ENCODE measurements at regions not wholly inside any gene's neighbourhood (a gene's known extent, or its start where the extent isn't known, plus 50 kb on each side); places are given as distances from the start of the nearest gene placed in this dataset.
"Not testable (repeated sequence)": the region's sequence is repeated elsewhere in the genome, so short reads cannot be mapped to it uniquely, and the experiment has no call there.

DNA sequence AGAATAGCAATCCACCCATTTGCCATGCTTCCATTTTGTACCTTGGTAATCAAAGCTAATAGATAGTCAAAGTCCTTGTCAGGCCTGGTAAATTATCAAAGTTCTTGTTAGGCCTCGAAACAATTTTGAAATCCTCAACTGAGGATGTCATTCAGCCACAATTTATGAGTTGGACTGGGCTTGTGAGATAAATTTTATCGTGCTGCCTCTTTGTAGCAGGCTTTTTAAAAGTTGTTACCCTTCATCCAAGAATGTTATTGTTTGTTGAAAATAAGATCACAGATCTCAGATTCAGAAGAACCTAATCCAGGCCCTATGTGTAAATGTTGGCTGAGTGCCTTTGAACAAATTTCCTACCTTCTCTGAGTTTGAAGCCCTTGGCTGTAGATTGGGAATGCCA is 143.3 kb upstream of the PROK2 start:
- no peak for DNase-seq (ENCODE audit: low read depth in 2 of 2)

- no peak for DNase-seq (ENCODE audit: low read depth in 2 of 2)
These were observed 142.6 kb upstream of the PROK2 start for GRCh38 chr3:71927505-71928066.

DNA sequence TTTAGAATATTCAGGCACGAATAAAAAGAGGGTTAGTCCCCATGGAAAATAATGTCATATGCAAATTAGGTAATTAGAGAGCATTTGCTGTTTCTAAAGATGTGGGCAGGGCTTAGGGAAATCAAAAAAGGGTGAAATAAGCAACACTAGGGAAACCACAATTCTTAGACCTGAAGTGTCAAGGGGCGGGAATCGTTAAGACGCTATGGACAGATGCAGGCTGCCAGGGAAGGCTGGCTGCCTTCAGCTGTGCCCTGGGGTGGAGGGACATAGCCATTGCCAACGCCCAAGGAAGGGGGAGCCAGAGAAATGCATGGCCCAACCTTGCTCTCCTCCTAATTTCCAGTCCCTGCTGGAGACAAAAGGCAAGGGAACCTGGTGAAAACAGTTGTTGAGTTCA is 141.7 kb upstream of the PROK2 start:
- DNase-seq (ENCODE audit: low read depth in 2 of 2) = no peak

GRCh38 chr3:71926262-71926600 is 141.3 kb upstream of the PROK2 start:
- DNase-seq (ENCODE audit: low read depth in 2 of 2) = no peak

DNA sequence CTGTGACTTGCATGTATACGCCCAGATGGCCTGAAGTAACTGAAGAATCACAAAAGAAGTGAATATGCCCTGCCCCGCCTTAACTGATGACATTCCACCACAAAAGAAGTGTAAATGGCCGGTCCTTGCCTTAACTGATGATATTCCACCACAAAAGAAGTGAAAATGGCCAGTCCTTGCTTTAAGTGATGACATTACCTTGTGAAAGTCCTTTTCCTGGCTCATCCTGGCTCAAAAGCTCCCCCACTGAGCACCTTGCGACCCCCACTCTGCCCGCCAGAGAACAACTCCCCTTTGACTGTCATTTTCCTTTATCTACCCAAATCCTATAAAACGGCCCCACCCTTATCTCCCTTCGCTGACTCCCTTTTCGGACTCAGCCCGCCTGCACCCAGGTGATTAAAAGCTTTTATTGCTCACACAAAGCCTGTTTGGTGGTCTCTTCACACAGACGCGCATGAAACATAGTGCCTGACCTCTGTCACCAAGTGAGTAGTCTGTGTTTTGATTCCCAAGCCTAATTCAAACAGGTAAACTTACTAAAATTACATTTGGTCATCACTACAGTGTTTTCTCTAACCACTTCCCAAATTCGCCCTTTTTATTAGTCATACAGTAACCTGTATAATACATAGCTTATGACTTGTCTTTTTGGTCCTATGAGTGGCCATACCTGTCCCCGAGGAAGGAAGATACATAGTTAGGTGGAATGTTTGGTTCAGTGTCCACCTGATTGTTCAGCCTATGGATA is 140.7 kb upstream of the PROK2 start:
- DNase-seq (ENCODE audit: low read depth in 2 of 2) = not testable (repeated sequence)

GRCh38 chr3:71924721-71925120 is 139.8 kb upstream of the PROK2 start:
- no peak for DNase-seq (ENCODE audit: low read depth in 2 of 2)

DNA sequence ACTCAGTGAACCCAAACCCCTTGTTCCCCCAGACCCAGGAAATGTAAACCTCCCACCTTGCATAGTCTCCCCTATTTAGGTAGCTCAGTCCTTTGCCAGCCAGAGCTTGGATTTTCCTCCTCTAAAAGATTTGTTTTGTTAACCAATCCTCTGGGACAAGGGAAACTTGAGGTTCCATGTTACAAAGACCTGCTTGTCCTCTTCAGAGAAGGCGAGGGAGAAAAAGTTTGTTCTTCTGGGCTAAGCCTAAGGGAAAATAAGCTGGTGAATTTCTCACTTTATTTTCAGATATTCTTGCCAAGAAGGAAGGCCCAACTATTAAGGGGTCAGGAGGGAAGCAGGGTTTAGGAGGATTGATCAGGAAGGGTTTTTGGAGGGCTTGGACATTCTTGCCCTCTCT is 136.1 kb upstream of the PROK2 start:
- no peak for DNase-seq (ENCODE audit: low read depth in 2 of 2)

DNA sequence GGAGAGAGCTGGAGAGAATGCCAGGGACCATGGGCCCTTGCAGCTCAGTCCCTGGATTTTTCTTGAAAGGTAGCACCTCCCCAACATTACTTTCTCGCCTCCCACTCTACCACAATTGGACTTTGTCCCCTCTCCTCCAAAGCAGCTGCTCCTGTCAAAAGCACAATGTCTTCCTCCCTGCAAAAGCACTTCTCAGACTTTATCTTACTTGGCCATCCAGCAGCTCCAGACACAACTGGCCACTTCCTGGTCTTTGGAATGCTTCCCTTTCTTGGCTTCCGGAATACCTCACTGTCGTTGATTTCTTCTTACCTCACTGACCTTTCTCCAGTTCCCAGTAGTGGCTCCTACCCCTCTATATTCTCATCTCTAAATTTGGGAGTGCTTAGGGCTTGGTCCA is 134.6 kb upstream of the PROK2 start:
- DNase-seq (ENCODE audit: low read depth in 2 of 2) = no peak

DNA sequence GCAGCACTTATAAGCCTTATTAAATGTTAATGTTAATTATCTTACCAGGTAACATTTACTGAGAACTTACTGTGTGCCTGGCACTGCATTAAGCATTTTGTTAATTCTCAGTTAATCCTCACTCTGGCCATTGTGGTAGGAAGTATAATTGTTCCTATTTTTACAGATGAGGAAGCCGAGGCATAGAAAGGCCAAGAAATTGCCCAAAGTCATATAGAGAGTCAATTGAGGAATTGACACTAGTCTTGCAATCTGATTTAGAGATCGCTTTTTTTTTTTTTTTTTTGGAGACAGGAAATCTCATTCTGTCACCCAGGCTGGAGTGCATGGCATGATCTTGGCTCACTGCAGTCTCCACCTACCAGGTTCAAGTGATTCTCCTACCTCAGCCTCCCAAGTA is 132.6 kb upstream of the PROK2 start:
- no peak for DNase-seq (ENCODE audit: low read depth in 2 of 2)

DNA sequence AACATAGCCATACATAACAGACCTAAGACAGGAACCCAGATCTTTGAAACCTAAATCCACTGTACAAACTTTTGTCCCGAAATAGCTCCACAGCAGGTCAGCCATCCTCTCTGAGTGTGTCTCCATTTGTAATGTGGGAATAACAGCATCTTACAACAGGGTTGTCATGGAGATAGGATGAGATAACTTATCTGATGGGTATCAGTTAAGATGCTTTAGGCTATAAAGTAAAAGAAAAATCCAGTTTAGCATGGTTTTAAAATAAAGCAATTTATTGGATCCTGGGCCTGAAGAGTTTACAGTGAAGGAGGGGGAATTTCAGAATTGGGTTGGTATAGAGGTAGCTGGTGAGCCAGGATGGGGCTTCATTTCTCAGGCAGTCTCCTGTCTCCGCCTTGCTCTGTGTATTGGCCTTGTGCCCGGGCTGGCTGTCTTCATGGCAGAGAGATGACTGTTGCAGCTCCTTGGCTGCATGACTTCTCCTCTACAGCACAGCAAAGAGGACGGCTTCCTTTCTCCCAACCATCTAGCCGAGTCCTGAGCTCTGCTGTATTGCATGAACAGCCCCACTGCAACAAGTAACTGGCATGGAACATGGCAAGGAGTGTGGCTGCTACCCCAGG is 131.9 kb upstream of the PROK2 start:
- DNase-seq (ENCODE audit: low read depth in 2 of 2) = no peak

DNA sequence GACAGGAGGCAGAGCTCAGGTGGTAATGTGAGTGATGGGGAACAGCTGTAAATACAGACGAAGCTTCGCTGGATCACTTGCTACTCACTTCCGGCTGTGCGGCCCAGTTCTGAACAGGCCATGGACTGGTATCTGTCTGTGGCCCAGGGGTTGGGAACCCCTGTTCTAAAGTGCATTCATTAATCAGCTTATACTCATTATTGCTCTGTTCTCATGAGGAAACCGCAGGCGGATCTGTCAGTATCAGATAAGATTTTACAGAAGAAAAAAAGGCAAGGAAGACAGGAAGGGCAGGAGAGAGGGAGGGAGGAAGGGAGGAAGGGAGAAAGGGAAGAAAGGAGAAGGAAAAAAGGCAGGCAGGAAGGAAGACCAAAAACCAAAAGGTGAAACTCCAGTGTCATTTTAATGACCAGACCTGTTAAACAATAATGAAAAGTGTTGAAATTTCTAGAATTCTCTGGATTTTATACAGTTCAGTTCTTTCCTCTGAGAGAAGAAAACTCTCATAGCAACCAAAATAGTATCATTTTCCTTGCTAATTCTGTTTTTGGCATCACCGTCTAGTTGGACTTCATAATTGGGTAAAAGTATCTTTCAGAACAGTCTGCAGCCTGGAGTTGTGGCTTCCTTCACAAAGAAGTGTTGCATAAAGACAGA is 128.0 kb upstream of the PROK2 start:
- DNase-seq (ENCODE audit: low read depth in 2 of 2) = no peak

- no peak for DNase-seq (ENCODE audit: low read depth in 2 of 2)
These were observed 125.2 kb upstream of the PROK2 start for GRCh38 chr3:71910108-71910507.

- DNase-seq (ENCODE audit: low read depth in 2 of 2) = no peak
These were observed 123.0 kb upstream of the PROK2 start for GRCh38 chr3:71907996-71908395.

GRCh38 chr3:71906976-71907375 is 122.0 kb upstream of the PROK2 start:
- no peak for DNase-seq (ENCODE audit: low read depth in 2 of 2)

DNA sequence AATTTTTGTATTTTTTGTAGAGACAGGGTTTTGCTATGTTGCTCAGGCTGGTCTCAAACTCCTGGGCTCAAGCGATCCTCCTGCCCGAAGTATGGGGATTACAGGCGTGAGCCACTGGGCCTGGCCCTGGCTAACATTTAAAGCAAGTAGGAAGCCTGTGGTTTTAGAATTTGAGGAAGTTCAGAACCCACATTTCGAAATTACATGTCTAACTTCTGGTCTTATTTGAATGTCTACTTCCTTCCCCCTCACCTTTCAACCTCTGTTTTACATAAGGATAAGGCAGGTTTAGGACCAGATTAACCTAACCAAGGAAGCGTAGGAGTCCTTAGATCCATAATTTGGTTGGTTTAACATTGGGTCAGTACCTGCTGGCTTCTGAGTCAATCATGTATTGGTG is 120.5 kb upstream of the PROK2 start:
- no peak for DNase-seq (ENCODE audit: low read depth in 2 of 2)

GRCh38 chr3:71903936-71904335 is 119.0 kb upstream of the PROK2 start:
- no peak for DNase-seq (ENCODE audit: low read depth in 2 of 2)

GRCh38 chr3:71903112-71903495 is 118.2 kb upstream of the PROK2 start:
- DNase-seq (ENCODE audit: low read depth in 2 of 2) = no peak

GRCh38 chr3:71902258-71903111 is 117.5 kb upstream of the PROK2 start:
- DNase-seq (ENCODE audit: low read depth in 2 of 2) = no peak

GRCh38 chr3:71901645-71902044 is 116.7 kb upstream of the PROK2 start:
- DNase-seq (ENCODE audit: low read depth in 2 of 2) = no peak

DNA sequence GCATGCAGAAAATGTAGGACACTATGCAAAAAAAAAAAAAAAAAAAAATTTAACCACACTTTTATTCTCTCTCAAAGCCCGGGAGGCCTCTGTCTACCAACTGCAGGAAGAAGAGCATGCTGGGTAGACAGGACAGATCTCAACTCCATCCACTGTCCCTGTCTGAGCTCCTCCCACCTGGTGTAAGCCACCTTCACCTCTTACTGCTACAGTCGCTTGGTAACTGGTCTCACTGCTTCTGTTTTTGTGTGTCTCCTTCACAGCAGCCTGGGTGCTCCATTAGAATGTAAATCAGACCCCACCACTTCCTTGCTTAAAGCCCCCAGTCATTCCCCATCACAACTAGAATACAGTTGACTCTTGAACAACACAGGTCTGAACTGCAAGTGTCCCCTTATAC is 115.1 kb upstream of the PROK2 start:
- DNase-seq (ENCODE audit: low read depth in 2 of 2) = no peak

DNA sequence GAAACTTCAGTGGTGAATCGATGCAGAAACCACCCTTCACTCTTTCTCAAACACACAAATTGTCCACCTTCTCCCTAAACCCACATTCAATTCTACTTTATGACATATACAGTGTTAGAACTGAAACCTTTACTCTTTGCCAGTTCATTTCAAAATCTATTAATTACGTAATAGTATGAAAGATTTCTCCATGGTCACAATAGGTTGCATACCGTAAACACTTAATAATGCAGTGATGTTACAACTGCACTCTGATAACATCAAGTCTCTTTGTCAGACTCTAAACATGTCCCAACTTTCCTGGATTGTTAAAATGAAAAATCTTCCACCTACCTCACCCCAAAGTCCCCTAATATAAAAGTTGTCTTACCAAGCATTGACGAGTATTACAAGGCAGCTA is 111.8 kb upstream of the PROK2 start:
- DNase-seq (ENCODE audit: low read depth in 2 of 2) = no peak

All from stimulated activated CD8-positive, alpha-beta memory T cell treated with anti-CD3 and anti-CD28 coated beads, Interleukin-7, amount 100 ng/mL, for 1 hour (primary cell).